ENCODE measurements at regions not wholly inside any gene's neighbourhood (a gene's known extent, or its start where the extent isn't known, plus 50 kb on each side); places are given as distances from the start of the nearest gene placed in this dataset.

- no peak for DNase-seq
- Histone ChIP-seq H3K27me3 (replicated peaks) (no peaks in the 10 kb centered on the region), H3K27ac (no peak overlapping the region), H3K36me3 (replicated peaks) (no peaks in the 10 kb centered on the region), H3K4me3 (ENCODE audit: low read depth, low read length) (no peak overlapping the region)
- no peak for TF ChIP-seq CTCF (IDR thresholded peaks at IDR 0.05; ENCODE audit: low read depth, low read length, missing control alignments)
- in situ Hi-C loops (cut with HindIII; ENCODE audit: low pct_ligation_motif_present, low sequenced_read_pairs) = no loop called here
Measured at GRCh38 chr2:120466704-120467054, 120.7 kb downstream of the INHBB start.

GRCh38 chr2:120468136-120468535 is 122.2 kb downstream of the INHBB start:
- TF ChIP-seq CTCF (IDR thresholded peaks at IDR 0.05; ENCODE audit: low read depth, low read length, missing control alignments) = no peak
- in situ Hi-C loops (cut with HindIII; ENCODE audit: low pct_ligation_motif_present, low sequenced_read_pairs) = no loop called here
- no peak overlapping the region for H3K27ac ChIP-seq
- H3K4me3 ChIP-seq (ENCODE audit: low read depth, low read length) = no peak overlapping the region
- no peak for DNase-seq
- no peaks in the 10 kb centered on the region for H3K27me3 ChIP-seq (replicated peaks)
- no peaks in the 10 kb centered on the region for H3K36me3 ChIP-seq (replicated peaks)

GRCh38 chr2:120469426-120469825 is 123.5 kb downstream of the INHBB start:
- DNase-seq = no peak
- H3K36me3 ChIP-seq (replicated peaks) = no peaks in the 10 kb centered on the region
- in situ Hi-C loops (cut with HindIII; ENCODE audit: low pct_ligation_motif_present, low sequenced_read_pairs) = no loop called here
- H3K27ac ChIP-seq = no peak overlapping the region
- H3K4me3 ChIP-seq (ENCODE audit: low read depth, low read length) = no peak overlapping the region
- no peaks in the 10 kb centered on the region for H3K27me3 ChIP-seq (replicated peaks)
- TF ChIP-seq CTCF (IDR thresholded peaks at IDR 0.05; ENCODE audit: low read depth, low read length, missing control alignments) = no peak

- H3K27me3 ChIP-seq (replicated peaks) = no peaks in the 10 kb centered on the region
- no peak for TF ChIP-seq CTCF (IDR thresholded peaks at IDR 0.05; ENCODE audit: low read depth, low read length, missing control alignments)
- no peak overlapping the region for H3K4me3 ChIP-seq (ENCODE audit: low read depth, low read length)
- peak; percentile 78 for DNase-seq
- in situ Hi-C loops (cut with HindIII; ENCODE audit: low pct_ligation_motif_present, low sequenced_read_pairs) = no loop called here
- H3K36me3 ChIP-seq (replicated peaks) = no peaks in the 10 kb centered on the region
- no peak overlapping the region for H3K27ac ChIP-seq
Measured at GRCh38 chr2:120470041-120470965, 124.4 kb downstream of the INHBB start.

GRCh38 chr2:120471166-120471565 is 125.2 kb downstream of the INHBB start:
- Histone ChIP-seq H3K27ac (no peak overlapping the region), H3K27me3 (replicated peaks) (no peaks in the 10 kb centered on the region), H3K4me3 (ENCODE audit: low read depth, low read length) (no peak overlapping the region), H3K36me3 (replicated peaks) (no peaks in the 10 kb centered on the region)
- in situ Hi-C loops (cut with HindIII; ENCODE audit: low pct_ligation_motif_present, low sequenced_read_pairs) = no loop called here
- DNase-seq = no peak
- TF ChIP-seq CTCF (IDR thresholded peaks at IDR 0.05; ENCODE audit: low read depth, low read length, missing control alignments) = no peak

GRCh38 chr2:120472031-120472430 is 126.1 kb downstream of the INHBB start:
- H3K36me3 ChIP-seq (replicated peaks) = no peaks in the 10 kb centered on the region

More at GRCh38 chr2:120472031-120472430, 126.1 kb downstream of the INHBB start:
- Histone ChIP-seq H3K27ac (no peak overlapping the region), H3K27me3 (replicated peaks) (no peaks in the 10 kb centered on the region), H3K4me3 (ENCODE audit: low read depth, low read length) (no peak overlapping the region)
- DNase-seq = no peak
- in situ Hi-C loops (cut with HindIII; ENCODE audit: low pct_ligation_motif_present, low sequenced_read_pairs) = no loop called here
- no peak for TF ChIP-seq CTCF (IDR thresholded peaks at IDR 0.05; ENCODE audit: low read depth, low read length, missing control alignments)
